Astrocyte (in vitro differentiated cells and primary cell): ENCODE measurements at regions not wholly inside any gene's neighbourhood (a gene's known extent, or its start where the extent isn't known, plus 50 kb on each side); places are given as distances from the start of the nearest gene placed in this dataset.

Source experiments
- DNase-seq: peaks from one replicate; pipeline ENCODE4 v3.0.0-alpha.2; 2010; ENCODE audit warnings: low read depth
- FAIRE-seq: peaks from 2 replicates; lab custom pipeline; 2011; peaks lifted over from hg19 to GRCh38; lab: Jason Lieb, UNC
- H2AFZ ChIP-seq: 2 replicates; pipeline ENCODE4 v1.6.0; 2012; ENCODE audit warnings: low read depth, low read length, inconsistent platforms
- H3K27ac ChIP-seq: 2 replicates; pipeline ENCODE4 v1.5.1; 2011; ENCODE audit warnings: low read depth, low read length, inconsistent platforms
- H3K27me3 ChIP-seq: 2 replicates; pipeline ENCODE4 v1.6.0; 2011; ENCODE audit warnings: low read length, inconsistent platforms; ENCODE audit not compliant: insufficient read depth
- H3K36me3 ChIP-seq: 2 replicates; pipeline ENCODE4 v1.5.1; 2011; ENCODE audit warnings: low read length, inconsistent platforms; ENCODE audit not compliant: insufficient read depth
- H3K4me1 ChIP-seq: 2 replicates; pipeline ENCODE4 v1.5.1; 2011; ENCODE audit warnings: low read length, inconsistent platforms; ENCODE audit not compliant: insufficient read depth
- H3K4me2 ChIP-seq: 2 replicates; pipeline ENCODE4 v1.6.0; 2012; ENCODE audit warnings: low read length, inconsistent platforms
- H3K4me3 ChIP-seq: 2 replicates; pipeline ENCODE4 v1.5.1; 2011; ENCODE audit warnings: low read depth, mild to moderate bottlenecking, low read length, inconsistent platforms; ENCODE audit not compliant: insufficient read depth
- H3K79me2 ChIP-seq: 2 replicates; pipeline ENCODE4 v1.6.0; 2012; ENCODE audit warnings: mild to moderate bottlenecking, low read length, inconsistent platforms; ENCODE audit not compliant: insufficient read depth
- H3K9ac ChIP-seq: 2 replicates; pipeline ENCODE4 v1.6.0; 2012; ENCODE audit warnings: mild to moderate bottlenecking, low read length, inconsistent platforms
- H3K9me3 ChIP-seq: 2 replicates; pipeline ENCODE4 v1.5.1; 2012; ENCODE audit warnings: low read depth, mild to moderate bottlenecking, low read length, inconsistent platforms; ENCODE audit not compliant: insufficient read depth
- H4K20me1 ChIP-seq: 2 replicates; pipeline ENCODE4 v1.6.0; 2012; ENCODE audit warnings: low read length, inconsistent platforms; ENCODE audit not compliant: insufficient read depth
- H3K27ac Mint-ChIP-seq: one replicate; pipeline ENCODE4 v1.8.0; 2021; ENCODE audit warnings: mild to moderate bottlenecking, mixed read lengths; ENCODE audit not compliant: unreplicated experiment
- H3K27me3 Mint-ChIP-seq: one replicate; pipeline ENCODE4 v1.8.0; 2021; ENCODE audit warnings: low read depth, mixed read lengths; ENCODE audit not compliant: unreplicated experiment
- H3K36me3 Mint-ChIP-seq: one replicate; pipeline ENCODE4 v1.8.0; 2021; ENCODE audit warnings: low read depth, mixed read lengths; ENCODE audit not compliant: unreplicated experiment
- H3K4me1 Mint-ChIP-seq: one replicate; pipeline ENCODE4 v1.8.0; 2021; ENCODE audit warnings: low read depth, mixed read lengths; ENCODE audit not compliant: unreplicated experiment
- H3K4me3 Mint-ChIP-seq: one replicate; pipeline ENCODE4 v1.8.0; 2021; ENCODE audit warnings: mild to moderate bottlenecking, moderate library complexity, mixed read lengths; ENCODE audit not compliant: unreplicated experiment
- H3K9me3 Mint-ChIP-seq: one replicate; pipeline ENCODE4 v1.8.0; 2021; ENCODE audit warnings: mild to moderate bottlenecking, mixed read lengths; ENCODE audit not compliant: unreplicated experiment
- EZH2 ChIP-seq: IDR thresholded peaks from 2 replicates; pipeline ENCODE4 v1.6.1; 2012; ENCODE audit warnings: mild to moderate bottlenecking, low read length, inconsistent platforms; ENCODE audit not compliant: insufficient read depth
- TF ChIP-seq, protein P1 (sequence below): IDR thresholded peaks from 2 replicates; pipeline ENCODE4 v1.5.1; 2011; ENCODE audit warnings: low read depth, mild to moderate bottlenecking, inconsistent platforms, low read length, moderate library complexity; ENCODE audit not compliant: insufficient read depth

DNA sequence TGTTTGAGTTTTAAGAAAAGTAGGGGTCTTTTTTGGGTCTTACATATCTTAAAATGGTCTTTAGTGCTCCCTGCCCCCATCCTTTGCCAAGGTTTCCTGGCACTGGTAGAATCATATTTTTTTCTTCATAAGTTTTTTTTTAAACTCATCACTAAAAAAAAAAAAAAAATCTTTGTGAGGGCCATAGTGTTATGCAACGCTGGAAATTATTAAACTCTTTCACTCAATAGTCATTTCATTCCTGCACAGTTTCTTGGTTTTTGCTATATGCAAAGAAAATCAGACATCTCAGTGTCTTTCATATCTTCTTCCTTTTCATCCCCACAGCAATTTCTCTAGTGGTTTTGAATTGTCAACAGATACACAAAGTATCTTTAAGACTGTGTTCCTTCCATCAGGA, 95.6 kb downstream of the TMA16 start:
- Histone ChIP-seq H2AFZ (no peak overlapping the region), H3K36me3 (no peaks in the 10 kb centered on the region), H3K27ac (no peak overlapping the region), H3K4me1 (no peaks in the 10 kb centered on the region), H3K9me3 (no peaks in the 10 kb centered on the region), H3K4me2 (no peak overlapping the region), H3K27me3 (no peaks in the 10 kb centered on the region), H3K79me2 (no peaks in the 10 kb centered on the region), H4K20me1 (no peaks in the 10 kb centered on the region), H3K4me3 (no peak overlapping the region), H3K9ac (no peak overlapping the region)
- TF ChIP-seq, protein P1, sequence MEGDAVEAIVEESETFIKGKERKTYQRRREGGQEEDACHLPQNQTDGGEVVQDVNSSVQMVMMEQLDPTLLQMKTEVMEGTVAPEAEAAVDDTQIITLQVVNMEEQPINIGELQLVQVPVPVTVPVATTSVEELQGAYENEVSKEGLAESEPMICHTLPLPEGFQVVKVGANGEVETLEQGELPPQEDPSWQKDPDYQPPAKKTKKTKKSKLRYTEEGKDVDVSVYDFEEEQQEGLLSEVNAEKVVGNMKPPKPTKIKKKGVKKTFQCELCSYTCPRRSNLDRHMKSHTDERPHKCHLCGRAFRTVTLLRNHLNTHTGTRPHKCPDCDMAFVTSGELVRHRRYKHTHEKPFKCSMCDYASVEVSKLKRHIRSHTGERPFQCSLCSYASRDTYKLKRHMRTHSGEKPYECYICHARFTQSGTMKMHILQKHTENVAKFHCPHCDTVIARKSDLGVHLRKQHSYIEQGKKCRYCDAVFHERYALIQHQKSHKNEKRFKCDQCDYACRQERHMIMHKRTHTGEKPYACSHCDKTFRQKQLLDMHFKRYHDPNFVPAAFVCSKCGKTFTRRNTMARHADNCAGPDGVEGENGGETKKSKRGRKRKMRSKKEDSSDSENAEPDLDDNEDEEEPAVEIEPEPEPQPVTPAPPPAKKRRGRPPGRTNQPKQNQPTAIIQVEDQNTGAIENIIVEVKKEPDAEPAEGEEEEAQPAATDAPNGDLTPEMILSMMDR, result no peak
- TF ChIP-seq EZH2, result no peak
- no peak overlapping the region for H3K27ac Mint-ChIP-seq
- no peak for FAIRE-seq
- no peak overlapping the region for H3K4me3 Mint-ChIP-seq
- no peak for DNase-seq
- no peaks in the 10 kb centered on the region for H3K27me3 Mint-ChIP-seq
- H3K9me3 Mint-ChIP-seq, result peaks cover 3% of the 10 kb centered on the region
- no peaks in the 10 kb centered on the region for H3K36me3 Mint-ChIP-seq
- H3K4me1 Mint-ChIP-seq, result peaks cover 8% of the 10 kb centered on the region

DNA sequence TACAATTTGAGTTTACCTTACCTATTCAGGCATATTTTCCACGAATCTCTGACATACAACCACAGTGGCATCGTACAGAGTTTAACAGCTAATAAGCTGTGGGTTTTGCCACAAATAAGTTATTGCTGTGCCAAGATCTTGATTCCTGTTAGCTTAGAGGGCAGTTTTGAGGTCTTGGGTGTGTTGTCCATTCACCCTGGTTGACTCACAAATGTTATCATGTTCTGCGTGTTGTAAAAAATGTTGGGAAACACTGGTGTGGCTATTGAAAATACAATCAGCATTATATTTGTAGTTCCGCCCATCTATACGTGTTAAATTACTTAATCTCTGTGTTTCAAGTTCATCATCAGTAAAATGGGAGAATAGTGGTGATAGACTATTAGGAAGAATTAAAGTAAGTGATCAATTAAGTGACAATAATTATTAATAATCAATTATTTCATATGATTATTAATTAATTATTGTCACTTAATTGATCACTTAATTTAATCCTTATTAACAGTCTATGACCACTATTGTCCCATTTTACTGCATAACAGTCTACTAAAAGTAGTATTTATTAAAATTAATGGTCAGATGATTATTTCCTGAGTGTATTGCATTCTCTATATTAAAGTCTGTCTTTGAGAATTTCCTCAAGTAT, 96.3 kb downstream of the TMA16 start:
- Histone ChIP-seq H3K79me2 (no peaks in the 10 kb centered on the region), H3K4me3 (no peak overlapping the region), H2AFZ (no peak overlapping the region), H4K20me1 (no peaks in the 10 kb centered on the region), H3K27me3 (no peaks in the 10 kb centered on the region), H3K4me2 (no peak overlapping the region), H3K27ac (no peak overlapping the region), H3K9me3 (no peaks in the 10 kb centered on the region), H3K36me3 (no peaks in the 10 kb centered on the region), H3K4me1 (no peaks in the 10 kb centered on the region), H3K9ac (no peak overlapping the region)
- Mint-ChIP-seq H3K36me3 (no peaks in the 10 kb centered on the region), H3K27me3 (no peaks in the 10 kb centered on the region), H3K9me3 (peaks cover 3% of the 10 kb centered on the region), H3K27ac (no peak overlapping the region), H3K4me1 (peaks cover 8% of the 10 kb centered on the region), H3K4me3 (no peak overlapping the region)
- DNase-seq (peak; percentile 10), FAIRE-seq (no peak)
- no peak for TF ChIP-seq EZH2
- TF ChIP-seq, protein P1, result no peak

DNA sequence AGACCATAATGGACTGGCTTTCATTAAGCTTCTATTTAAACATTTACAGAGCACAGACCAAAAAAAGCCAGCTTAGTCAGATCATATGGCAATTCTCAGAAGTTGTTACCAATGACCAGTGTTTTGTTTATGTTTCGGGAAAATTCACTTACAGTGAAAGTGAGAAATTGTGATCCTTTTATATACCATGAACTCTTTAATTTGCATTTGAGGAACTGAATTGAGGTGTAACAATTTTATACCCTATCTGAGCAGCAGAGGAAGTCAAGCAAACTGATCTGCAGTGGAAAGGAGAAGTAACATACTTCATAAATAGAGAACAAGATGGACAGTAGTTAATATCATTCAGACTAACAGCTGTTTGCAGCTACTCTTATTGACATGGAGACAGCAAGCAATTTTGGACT, 97.1 kb downstream of the TMA16 start:
- H3K27me3 ChIP-seq, result no peaks in the 10 kb centered on the region
- FAIRE-seq, result no peak

More for the DNA sequence above, 97.1 kb downstream of the TMA16 start:
- no peak overlapping the region for H3K27ac Mint-ChIP-seq
- H3K79me2 ChIP-seq, result no peaks in the 10 kb centered on the region
- H3K4me2 ChIP-seq, result no peak overlapping the region
- no peaks in the 10 kb centered on the region for H3K27me3 Mint-ChIP-seq
- H3K36me3 Mint-ChIP-seq, result no peaks in the 10 kb centered on the region
- H3K27ac ChIP-seq, result no peak overlapping the region
- peaks cover 3% of the 10 kb centered on the region for H3K9me3 Mint-ChIP-seq
- no peak overlapping the region for H3K9ac ChIP-seq
- H2AFZ ChIP-seq, result no peak overlapping the region
- H3K9me3 ChIP-seq, result no peaks in the 10 kb centered on the region
- TF ChIP-seq, protein P1, result no peak
- TF ChIP-seq EZH2, result no peak
- no peak overlapping the region for H3K4me3 Mint-ChIP-seq
- H3K4me1 ChIP-seq, result no peaks in the 10 kb centered on the region
- no peaks in the 10 kb centered on the region for H3K36me3 ChIP-seq
- H4K20me1 ChIP-seq, result no peaks in the 10 kb centered on the region
- no peak overlapping the region for H3K4me3 ChIP-seq
- DNase-seq, result no peak
- H3K4me1 Mint-ChIP-seq, result peaks cover 8% of the 10 kb centered on the region
